ENCODE measurements at regions not wholly inside any gene's neighbourhood (a gene's known extent, or its start where the extent isn't known, plus 50 kb on each side); places are given as distances from the start of the nearest gene placed in this dataset.

- Histone ChIP-seq H3K36me3 (ENCODE audit: insufficient read depth in 1 of 2, low read depth in 1 of 2) (no peaks in the 10 kb centered on the region), H3K4me3 (no peak overlapping the region), H3K27ac (no peak overlapping the region), H3K27me3 (ENCODE audit: insufficient read depth in 3 of 3, low read length in 2 of 3) (no peaks in the 10 kb centered on the region), H3K4me1 (no peaks in the 10 kb centered on the region), H3K9me3 (no peaks in the 10 kb centered on the region)
- DNase-seq: no peak
- 22 to 37% (median 32%) methylated on average over 5 of the region's 5 CpGs for WGBS, 3 donors
- intact Hi-C loops (cut with DNase I): no loop called here
- ATAC-seq: no peak
- TF ChIP-seq CTCF (IDR thresholded peaks at IDR 0.05): no peak
Measured at GRCh38 chr5:15116996-15117395, 245.4 kb upstream of the ANKH start.

- H3K27me3 ChIP-seq (ENCODE audit: insufficient read depth in 3 of 3, low read length in 2 of 3): peaks cover 0 to 1% (median 0%) of the 10 kb centered on the region in 3 donors
- H3K9me3 ChIP-seq: no peaks in the 10 kb centered on the region
- WGBS, 3 donors: 72 to 88% (median 72%) methylated on average over 2 of the region's 2 CpGs
- intact Hi-C loops (cut with DNase I): loop anchor here in 1 of 2 donors (10.0 kb wide), 1 partner anchor 888 kb away; no protein-coding TSS in a partner anchor
- no peak for ATAC-seq
- H3K36me3 ChIP-seq (ENCODE audit: insufficient read depth in 1 of 2, low read depth in 1 of 2): no peaks in the 10 kb centered on the region
- H3K4me3 ChIP-seq: no peak overlapping the region
- no peaks in the 10 kb centered on the region for H3K4me1 ChIP-seq
- no peak overlapping the region for H3K27ac ChIP-seq
- TF ChIP-seq CTCF (IDR thresholded peaks at IDR 0.05): no peak
- no peak for DNase-seq
Measured at GRCh38 chr5:15106530-15107283, 235.1 kb upstream of the ANKH start.

- peaks cover 0 to 1% (median 0%) of the 10 kb centered on the region in 3 donors for H3K27me3 ChIP-seq (ENCODE audit: insufficient read depth in 3 of 3, low read length in 2 of 3)
- peak; percentile 59 for TF ChIP-seq CTCF (IDR thresholded peaks at IDR 0.05)
- H3K36me3 ChIP-seq (ENCODE audit: insufficient read depth in 1 of 2, low read depth in 1 of 2): no peaks in the 10 kb centered on the region
- DNase-seq: no peak
- ATAC-seq: peak in 1 of 4 donors; percentile 27
- intact Hi-C loops (cut with DNase I): loop anchor here in 1 of 2 donors (10.0 kb wide), 1 partner anchor 889 kb away; no protein-coding TSS in a partner anchor
- WGBS, 3 donors: 17 to 31% (median 27%) methylated on average over 2 of the region's 2 CpGs
- H3K4me1 ChIP-seq: no peaks in the 10 kb centered on the region
- no peak overlapping the region for H3K4me3 ChIP-seq
- H3K27ac ChIP-seq: no peak overlapping the region
- H3K9me3 ChIP-seq: no peaks in the 10 kb centered on the region
Measured at GRCh38 chr5:15105799-15106393, 234.3 kb upstream of the ANKH start.

GRCh38 chr5:15103864-15104263 is 232.3 kb upstream of the ANKH start:
- intact Hi-C loops (cut with DNase I): loop anchor here in 1 of 2 donors (10.0 kb wide), 1 partner anchor 891 kb away; no protein-coding TSS in a partner anchor
- peaks cover 0 to 1% (median 0%) of the 10 kb centered on the region in 3 donors for H3K27me3 ChIP-seq (ENCODE audit: insufficient read depth in 3 of 3, low read length in 2 of 3)
- WGBS, 3 donors: 84 to 92% (median 85%) methylated on average over 3 of the region's 3 CpGs
- DNase-seq (no peak), ATAC-seq (no peak)
- no peak overlapping the region for H3K27ac ChIP-seq
- no peaks in the 10 kb centered on the region for H3K9me3 ChIP-seq
- H3K4me1 ChIP-seq: no peaks in the 10 kb centered on the region
- no peaks in the 10 kb centered on the region for H3K36me3 ChIP-seq (ENCODE audit: insufficient read depth in 1 of 2, low read depth in 1 of 2)
- no peak for TF ChIP-seq CTCF (IDR thresholded peaks at IDR 0.05)
- H3K4me3 ChIP-seq: no peak overlapping the region
